NT2/D1 (cell line): ENCODE measurements at regions not wholly inside any gene's neighbourhood (a gene's known extent, or its start where the extent isn't known, plus 50 kb on each side); places are given as distances from the start of the nearest gene placed in this dataset.

Source experiments
- YY1 ChIP-seq: IDR thresholded peaks from 2 replicates; pipeline ENCODE4 v1.6.1; 2011; ENCODE audit not compliant: insufficient read length, insufficient read depth
- ZNF274 ChIP-seq: IDR thresholded peaks from 2 replicates; pipeline ENCODE4 v1.6.1; 2011; ENCODE audit warnings: mild to moderate bottlenecking, low read depth, low read length

DNA sequence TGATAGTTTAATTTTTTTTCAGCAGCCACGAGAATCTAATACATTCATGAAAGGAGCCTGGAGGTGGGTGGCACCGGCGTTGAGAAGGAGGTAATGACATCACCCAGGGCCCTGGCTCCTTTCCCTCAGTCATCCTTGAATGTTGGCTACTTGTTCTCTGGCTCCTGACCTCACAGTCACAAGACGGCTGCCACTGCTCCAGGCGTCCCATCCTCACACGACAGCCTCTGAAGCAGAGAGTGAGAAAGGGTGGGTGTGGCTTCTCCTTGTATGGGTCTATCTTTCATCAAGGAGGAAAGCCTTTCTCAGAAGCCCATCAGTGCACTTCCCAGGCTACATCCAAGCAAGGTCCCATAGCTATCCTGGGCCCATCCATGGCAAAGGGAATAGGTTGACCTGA, 207.6 kb upstream of the C14orf180 start:
- TF ChIP-seq ZNF274: no peak
- TF ChIP-seq YY1: no peak
